ENCODE measurements at regions not wholly inside any gene's neighbourhood (a gene's known extent, or its start where the extent isn't known, plus 50 kb on each side); places are given as distances from the start of the nearest gene placed in this dataset.

GRCh38 chr9:102714184-102714583, 280.9 kb upstream of the CYLC2 start:
- TF ChIP-seq EZH2 (IDR thresholded peaks at IDR 0.05; ENCODE audit: borderline replicate concordance, insufficient read depth, low read length, poor library complexity, severe bottlenecking) (no peak), TAF1 (IDR thresholded peaks at IDR 0.05; ENCODE audit: low read depth) (no peak)

All from neural cell (in vitro differentiated cells).